H1 (cell line): ENCODE measurements at regions not wholly inside any gene's neighbourhood (a gene's known extent, or its start where the extent isn't known, plus 50 kb on each side); places are given as distances from the start of the nearest gene placed in this dataset.
"Not testable (repeated sequence)": the region's sequence is repeated elsewhere in the genome, so short reads cannot be mapped to it uniquely, and the experiment has no call there.

Experiments
- CTCF ChIA-PET: fragments of 300-600 bp; sonication (Branson Sonifier 250); formaldehyde crosslinking; loops from one replicate; lab custom pipeline; 2021; ENCODE audit not compliant: partially characterized antibody; lab: Charles Lee
- POLR2A ChIA-PET: fragments of 300-600 bp; sonication (Branson Sonifier 250); formaldehyde crosslinking; loops from one replicate; lab custom pipeline; 2021; ENCODE audit warnings: inconsistent platforms; ENCODE audit not compliant: partially characterized antibody; lab: Charles Lee
- DNase-seq, 2 experiments: peaks; one replicate each; pipeline versions ENCODE4 v3.0.0 to v3.0.0-alpha.2; 2010 to 2022; ENCODE audit warnings: low spot score in 2 of 2, low read depth in 1 of 2, mixed read lengths in 1 of 2
- FAIRE-seq: peaks from 2 replicates; lab custom pipeline; 2011; peaks lifted over from hg19 to GRCh38; lab: Jason Lieb, UNC
- H2AFZ ChIP-seq: 2 replicates; pipeline ENCODE4 v1.8.1; 2012; ENCODE audit warnings: low read length, inconsistent platforms
- H2AK5ac ChIP-seq: 2 replicates; pipeline ENCODE4 v1.6.1; 2013; ENCODE audit warnings: low read depth, low read length
- H2BK120ac ChIP-seq: replicated peaks from 2 replicates; pipeline ENCODE3; 2013; ENCODE audit warnings: low read depth, low read length, inconsistent platforms
- H2BK12ac ChIP-seq: 2 replicates; pipeline ENCODE4 v1.6.1; 2013; ENCODE audit warnings: low read depth, low read length
- H2BK15ac ChIP-seq: 2 replicates; pipeline ENCODE4 v1.6.1; 2013; ENCODE audit warnings: low read length
- H2BK20ac ChIP-seq: 2 replicates; pipeline ENCODE4 v1.6.1; 2013; ENCODE audit warnings: low read length
- H2BK5ac ChIP-seq: 2 replicates; pipeline ENCODE4 v1.6.1; 2013; ENCODE audit warnings: low read depth, low read length
- H3K14ac ChIP-seq: 2 replicates; pipeline ENCODE4 v1.6.1; 2013; ENCODE audit warnings: inconsistent platforms; ENCODE audit not compliant: insufficient read length
- H3K18ac ChIP-seq: 2 replicates; pipeline ENCODE4 v1.6.1; 2013; ENCODE audit warnings: low read length; ENCODE audit errors: extremely low read depth
- H3K23ac ChIP-seq: 2 replicates; pipeline ENCODE4 v1.6.1; 2013; ENCODE audit warnings: inconsistent platforms; ENCODE audit not compliant: insufficient read length
- H3K23me2 ChIP-seq: 2 replicates; pipeline ENCODE4 v1.6.1; 2013; ENCODE audit warnings: low read depth, low read length
- H3K27ac ChIP-seq: 2 replicates; pipeline ENCODE4 v1.6.1; 2011; ENCODE audit warnings: low read depth, low read length, inconsistent platforms
- H3K27me3 ChIP-seq, 4 experiments: replicated peaks in 1 of 4; 1 replicate in 1 of 4; 2 replicates in 3 of 4; pipeline versions ENCODE4 v1.6.1 to v1.8.1; 2011 to 2013; ENCODE audit warnings: low read length in 3 of 4, mild to moderate bottlenecking in 3 of 4, inconsistent platforms in 2 of 4, mixed read lengths in 2 of 4, moderate library complexity in 1 of 4; ENCODE audit not compliant: control insufficient read depth in 3 of 4, insufficient read depth in 3 of 4; ENCODE audit errors: extremely low read depth in 1 of 4
- H3K36me3 ChIP-seq, 4 experiments: 2 replicates each; pipeline versions ENCODE4 v1.6.1 to v1.8.1; 2011 to 2013; ENCODE audit warnings: mild to moderate bottlenecking in 4 of 4, low read length in 3 of 4, moderate library complexity in 2 of 4, control low read depth in 1 of 4, inconsistent platforms in 1 of 4; ENCODE audit not compliant: insufficient read depth in 4 of 4, control insufficient read depth in 2 of 4
- H3K4ac ChIP-seq: replicated peaks from 2 replicates; pipeline ENCODE3; 2013; ENCODE audit warnings: low read length, low read depth, mixed read lengths, inconsistent platforms; ENCODE audit not compliant: insufficient read length
- H3K4me1 ChIP-seq, 4 experiments: replicated peaks in 1 of 4; 1 replicate in 1 of 4; 2 replicates in 3 of 4; pipeline versions ENCODE4 v1.6.1 to v1.8.1; 2011 to 2013; ENCODE audit warnings: low read length in 3 of 4, inconsistent platforms in 2 of 4, mixed read lengths in 1 of 4; ENCODE audit not compliant: insufficient read depth in 4 of 4, control insufficient read depth in 3 of 4
- H3K4me2 ChIP-seq, 2 experiments: 2 replicates each; pipeline versions ENCODE4 v1.6.1 to v1.8.1; 2011 to 2013; ENCODE audit warnings: low read depth in 2 of 2, low read length in 2 of 2, control low read depth in 1 of 2, inconsistent platforms in 1 of 2, mild to moderate bottlenecking in 1 of 2; ENCODE audit not compliant: insufficient read depth in 1 of 2
- H3K4me3 ChIP-seq, 4 experiments: fragments of 200-600, 300-600 bp in 1 of 4; sonication (generic), shearing (Covaris generic), sonication (Bioruptor Twin) in 1 of 4; 2 replicates each; pipeline versions ENCODE4 v1.5.1 to v1.8.1; 2011 to 2016; ENCODE audit warnings: low read length in 4 of 4, low read depth in 3 of 4, control low read depth in 2 of 4, inconsistent platforms in 2 of 4, mild to moderate bottlenecking in 2 of 4, mixed read lengths in 1 of 4, moderate library complexity in 1 of 4; ENCODE audit not compliant: insufficient read depth in 2 of 4; ENCODE audit errors: extremely low read depth in 1 of 4
- H3K56ac ChIP-seq: replicated peaks from 2 replicates; pipeline ENCODE3; 2013; ENCODE audit warnings: low read depth, mild to moderate bottlenecking, mixed read lengths, low read length, inconsistent platforms; ENCODE audit not compliant: insufficient read length
- H3K79me1 ChIP-seq: 2 replicates; pipeline ENCODE4 v1.6.1; 2013; ENCODE audit warnings: low read depth, low read length, control low read depth
- H3K79me2 ChIP-seq, 2 experiments: 2 replicates each; pipeline versions ENCODE4 v1.6.1 to v1.8.1; 2012 to 2013; ENCODE audit warnings: low read length in 2 of 2, mild to moderate bottlenecking in 2 of 2, inconsistent platforms in 1 of 2; ENCODE audit not compliant: insufficient read depth in 2 of 2, control insufficient read depth in 1 of 2
- H3K9ac ChIP-seq, 4 experiments: replicated peaks in 1 of 4; 1 replicate in 1 of 4; 2 replicates in 3 of 4; pipeline versions ENCODE4 v1.6.1 to v1.8.1; 2011 to 2013; ENCODE audit warnings: low read depth in 3 of 4, low read length in 3 of 4, control low read depth in 2 of 4, mild to moderate bottlenecking in 2 of 4, moderate library complexity in 2 of 4, inconsistent platforms in 1 of 4; ENCODE audit errors: extremely low read depth in 1 of 4
- H3K9me3 ChIP-seq, 2 experiments: 2 replicates each; pipeline versions ENCODE4 v1.6.1 to v1.8.1; 2012 to 2013; ENCODE audit warnings: mild to moderate bottlenecking in 2 of 2, moderate library complexity in 2 of 2, control low read depth in 1 of 2, inconsistent platforms in 1 of 2, low read depth in 1 of 2, low read length in 1 of 2, mixed read lengths in 1 of 2; ENCODE audit not compliant: insufficient read depth in 2 of 2
- H4K20me1 ChIP-seq, 2 experiments: replicated peaks in 1 of 2; 2 replicates each; pipeline versions ENCODE3 to v1.8.1; 2011 to 2013; ENCODE audit warnings: inconsistent platforms in 2 of 2, low read length in 2 of 2, mild to moderate bottlenecking in 1 of 2; ENCODE audit not compliant: insufficient read depth in 2 of 2, control insufficient read depth in 1 of 2
- H4K5ac ChIP-seq: 2 replicates; pipeline ENCODE4 v1.6.1; 2013; ENCODE audit warnings: low read length, low read depth, mixed read lengths, inconsistent platforms; ENCODE audit not compliant: insufficient read length
- H4K8ac ChIP-seq: 2 replicates; pipeline ENCODE4 v1.8.0; 2013; ENCODE audit warnings: mild to moderate bottlenecking, moderate library complexity, low read length, inconsistent platforms; ENCODE audit not compliant: insufficient read depth; ENCODE audit errors: extremely low read depth
- H4K91ac ChIP-seq: replicated peaks from 2 replicates; pipeline ENCODE3; 2013; ENCODE audit warnings: low read length, mixed read lengths, inconsistent platforms; ENCODE audit not compliant: insufficient read length
- CHD1 ChIP-seq: IDR thresholded peaks from 2 replicates; pipeline ENCODE4 v1.6.1; 2012; ENCODE audit warnings: low read depth, low read length, improper control_type of control experiment
- HDAC6 ChIP-seq: IDR thresholded peaks from one replicate; pipeline ENCODE4 v1.7.1; 2012; ENCODE audit warnings: low read depth, mild to moderate bottlenecking, inconsistent platforms, low read length, moderate library complexity
- PHF8 ChIP-seq: fragments of 200-600 bp; sonication (generic); conservative IDR thresholded peaks from 2 replicates; pipeline ENCODE4 v1.7.1; 2012; ENCODE audit warnings: low read depth, mild to moderate bottlenecking, inconsistent platforms, low read length, moderate library complexity
- WGBS, 2 experiments: shearing (Covaris generic) in 1 of 2; methylation state at CpG; one replicate each; pipeline versions ENCODE4 v1.1.6 to v1.1.7; 2013 to 2015; ENCODE audit warnings: low lambda C conversion rate in 2 of 2, mixed read lengths in 2 of 2, inconsistent platforms in 1 of 2, low coverage in 1 of 2, missing lambda C conversion rate in 1 of 2; ENCODE audit not compliant: insufficient replicate concordance in 2 of 2, insufficient coverage in 1 of 2, insufficient read length in 1 of 2; ENCODE audit errors: extremely low coverage in 1 of 2, missing lambda C conversion rate in 1 of 2; 5-methylcytosine and 5-hydroxymethylcytosine counted together

GRCh38 chrX:37083880-37084279, 75.7 kb downstream of the FAM47C start (continued):
- TF ChIP-seq PHF8 (no peak), HDAC6 (no peak), CHD1 (no peak)
- TF ChIP-seq, all 59 proteins: peak for 0

- H3K4ac ChIP-seq, H4K91ac ChIP-seq, H3K14ac ChIP-seq, H2BK5ac ChIP-seq, H3K79me2 ChIP-seq, H2AFZ ChIP-seq, H3K9me3 ChIP-seq, H4K5ac ChIP-seq, FAIRE-seq, H3K4me2 ChIP-seq, H4K20me1 ChIP-seq, H2AK5ac ChIP-seq, H3K9ac ChIP-seq, H3K27me3 ChIP-seq, DNase-seq, H4K8ac ChIP-seq, H3K79me1 ChIP-seq, H2BK15ac ChIP-seq, H2BK20ac ChIP-seq, H3K4me1 ChIP-seq, H2BK12ac ChIP-seq, H3K4me3 ChIP-seq, H3K23ac ChIP-seq, POLR2A ChIA-PET, H2BK120ac ChIP-seq, CTCF ChIA-PET, H3K56ac ChIP-seq, H3K23me2 ChIP-seq, H3K27ac ChIP-seq, H3K36me3 ChIP-seq, H3K18ac ChIP-seq: not testable (repeated sequence)
- no CpG with 5 or more reads among the region's 2 CpGs for WGBS, 2 experiments
Observed at GRCh38 chrX:37085699-37086098, 77.5 kb downstream of the FAM47C start.
